ENCODE measurements at regions not wholly inside any gene's neighbourhood (a gene's known extent, or its start where the extent isn't known, plus 50 kb on each side); places are given as distances from the start of the nearest gene placed in this dataset.

DNA sequence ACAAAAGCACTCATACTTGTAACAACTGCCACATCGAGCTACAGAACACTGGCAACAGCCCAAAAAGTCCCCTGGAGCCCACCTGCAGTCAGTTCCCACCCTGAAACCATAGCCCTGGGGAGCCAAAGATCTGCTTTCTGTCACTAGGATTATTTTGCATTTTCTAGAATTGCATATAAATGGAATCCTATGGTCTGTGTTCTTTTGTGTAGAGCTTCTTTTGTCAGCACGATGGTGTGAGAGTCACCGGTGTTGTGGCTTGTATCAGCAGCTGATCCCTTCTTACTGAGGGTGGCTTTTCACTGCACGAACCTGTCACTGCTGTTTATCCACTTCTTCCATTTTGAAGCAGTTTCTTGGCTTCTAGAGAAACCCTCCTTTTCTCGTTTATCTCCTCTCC is 60.1 kb upstream of the PRR23E start:
- TF ChIP-seq, protein P1, sequence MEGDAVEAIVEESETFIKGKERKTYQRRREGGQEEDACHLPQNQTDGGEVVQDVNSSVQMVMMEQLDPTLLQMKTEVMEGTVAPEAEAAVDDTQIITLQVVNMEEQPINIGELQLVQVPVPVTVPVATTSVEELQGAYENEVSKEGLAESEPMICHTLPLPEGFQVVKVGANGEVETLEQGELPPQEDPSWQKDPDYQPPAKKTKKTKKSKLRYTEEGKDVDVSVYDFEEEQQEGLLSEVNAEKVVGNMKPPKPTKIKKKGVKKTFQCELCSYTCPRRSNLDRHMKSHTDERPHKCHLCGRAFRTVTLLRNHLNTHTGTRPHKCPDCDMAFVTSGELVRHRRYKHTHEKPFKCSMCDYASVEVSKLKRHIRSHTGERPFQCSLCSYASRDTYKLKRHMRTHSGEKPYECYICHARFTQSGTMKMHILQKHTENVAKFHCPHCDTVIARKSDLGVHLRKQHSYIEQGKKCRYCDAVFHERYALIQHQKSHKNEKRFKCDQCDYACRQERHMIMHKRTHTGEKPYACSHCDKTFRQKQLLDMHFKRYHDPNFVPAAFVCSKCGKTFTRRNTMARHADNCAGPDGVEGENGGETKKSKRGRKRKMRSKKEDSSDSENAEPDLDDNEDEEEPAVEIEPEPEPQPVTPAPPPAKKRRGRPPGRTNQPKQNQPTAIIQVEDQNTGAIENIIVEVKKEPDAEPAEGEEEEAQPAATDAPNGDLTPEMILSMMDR (IDR thresholded peaks at IDR 0.05; ENCODE audit: insufficient read depth, low read depth, low read length) = no peak
- no peak for TF ChIP-seq EZH2 (IDR thresholded peaks at IDR 0.05; ENCODE audit: insufficient read depth, low read length)

Measured in astrocyte (in vitro differentiated cells and primary cell).